ENCODE measurements at regions not wholly inside any gene's neighbourhood (a gene's known extent, or its start where the extent isn't known, plus 50 kb on each side); places are given as distances from the start of the nearest gene placed in this dataset.
"Not testable (repeated sequence)": the region's sequence is repeated elsewhere in the genome, so short reads cannot be mapped to it uniquely, and the experiment has no call there.

DNA sequence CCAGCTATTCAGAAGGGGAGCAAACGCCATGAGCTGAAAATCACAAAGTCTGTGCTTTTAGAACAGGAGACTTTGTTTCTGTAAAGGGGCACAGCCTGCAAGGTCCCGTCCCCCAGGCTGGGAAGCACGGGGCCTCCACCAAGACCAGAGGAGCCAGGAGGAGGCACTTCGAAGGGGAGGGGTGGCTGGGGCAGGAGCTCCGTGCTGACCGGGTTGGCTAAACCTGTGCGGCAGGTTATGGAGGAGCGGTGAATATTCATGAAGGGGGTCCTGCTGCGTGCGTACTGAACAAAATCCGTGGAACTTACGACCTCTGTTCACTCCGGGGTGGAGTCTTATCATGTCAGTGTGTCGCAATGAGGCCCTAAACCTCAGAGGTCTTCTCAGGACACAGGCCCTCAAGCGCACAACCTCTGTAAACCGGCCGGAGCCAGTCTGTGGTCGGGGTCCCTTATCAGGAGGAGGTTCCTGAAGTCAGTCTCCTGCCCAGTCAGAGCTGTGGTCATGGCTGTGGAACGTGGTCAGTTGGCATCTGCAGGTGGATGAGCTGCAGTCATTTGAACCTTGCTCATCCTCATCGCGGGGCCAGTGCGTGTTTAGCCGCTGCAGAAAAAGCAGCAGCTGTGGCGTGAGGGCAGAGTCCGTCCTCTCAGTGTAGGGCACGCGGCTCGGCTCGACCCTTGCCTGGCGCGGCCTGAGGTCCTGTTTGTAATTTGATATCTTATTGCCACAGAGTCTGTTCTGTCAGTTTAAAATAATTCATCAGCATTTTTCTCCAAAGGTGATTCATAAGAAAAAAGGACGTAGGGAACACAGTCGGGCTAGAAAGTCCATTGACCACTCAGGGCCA, 5507.7 kb upstream of the TPTE start:
- in situ Hi-C loops (cut with MboI; ENCODE audit: low pct_unique_long_range_greater_than_20kb, low sequenced_read_pairs); DNase-seq: not testable (repeated sequence)

DNA sequence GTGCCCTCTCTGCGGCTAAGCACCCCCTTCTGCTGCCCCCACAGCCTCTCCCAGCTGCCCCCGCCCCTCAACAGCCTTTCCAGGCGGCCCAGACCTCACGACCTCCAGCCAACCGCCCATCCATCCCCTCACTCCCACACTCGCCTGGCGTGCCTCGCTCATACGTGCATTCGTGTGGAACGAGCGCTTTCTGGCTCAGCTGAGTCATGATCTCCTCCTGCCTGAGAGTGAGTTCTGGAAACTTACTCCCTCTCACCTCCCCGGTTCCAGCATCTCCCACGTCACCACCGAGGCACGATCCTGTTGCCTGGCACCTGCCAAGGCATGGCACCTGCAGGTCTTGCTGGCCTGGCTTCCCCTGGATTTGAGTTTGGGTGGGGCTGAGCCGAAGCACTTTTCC, 5506.2 kb upstream of the TPTE start:
- in situ Hi-C loops (cut with MboI; ENCODE audit: low pct_unique_long_range_greater_than_20kb, low sequenced_read_pairs): not testable (repeated sequence)

DNA sequence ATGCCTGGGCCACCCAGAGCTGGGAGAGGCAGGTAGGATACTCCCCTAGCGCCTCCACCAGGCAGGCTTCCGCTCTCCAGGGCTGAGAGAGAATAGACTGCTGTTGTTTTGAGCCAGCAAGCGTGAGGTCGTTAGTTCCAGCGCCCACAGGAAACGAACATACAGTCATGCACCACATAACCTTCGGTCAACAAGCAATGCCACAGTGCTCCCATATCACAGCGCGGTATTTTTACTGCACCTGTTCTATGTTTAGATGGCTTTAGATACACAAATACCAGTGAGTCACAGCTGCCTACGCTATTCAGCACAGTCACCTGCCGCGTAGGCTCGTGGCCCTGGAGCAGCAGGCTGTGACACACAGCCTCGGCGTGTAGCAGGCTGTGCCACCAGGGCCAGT, 5502.3 kb upstream of the TPTE start:
- DNase-seq; in situ Hi-C loops (cut with MboI; ENCODE audit: low pct_unique_long_range_greater_than_20kb, low sequenced_read_pairs): not testable (repeated sequence)

More for the DNA sequence above, 5506.2 kb upstream of the TPTE start:
- DNase-seq: not testable (repeated sequence)

DNA sequence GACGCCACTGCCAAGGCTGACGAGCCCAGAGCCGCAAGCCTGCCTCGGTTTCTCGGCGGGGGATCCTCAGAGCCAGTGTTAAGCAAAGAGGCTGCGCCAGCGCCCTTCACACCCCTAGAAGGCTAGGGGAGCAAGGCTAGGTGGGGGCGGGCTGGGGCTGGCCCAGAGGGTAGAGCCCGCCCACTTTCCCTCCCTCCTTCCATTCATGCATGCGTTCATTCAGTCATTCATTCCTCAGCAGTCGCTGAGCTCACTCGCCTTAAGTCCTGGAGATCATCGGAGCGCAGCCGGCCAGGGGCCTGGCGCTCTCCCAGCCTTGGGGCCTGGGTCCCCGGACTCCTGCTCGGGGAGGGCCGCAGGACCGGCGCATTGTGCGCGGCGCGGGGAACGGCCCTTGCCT, 5499.6 kb upstream of the TPTE start:
- in situ Hi-C loops (cut with MboI; ENCODE audit: low pct_unique_long_range_greater_than_20kb, low sequenced_read_pairs); DNase-seq: not testable (repeated sequence)

DNA sequence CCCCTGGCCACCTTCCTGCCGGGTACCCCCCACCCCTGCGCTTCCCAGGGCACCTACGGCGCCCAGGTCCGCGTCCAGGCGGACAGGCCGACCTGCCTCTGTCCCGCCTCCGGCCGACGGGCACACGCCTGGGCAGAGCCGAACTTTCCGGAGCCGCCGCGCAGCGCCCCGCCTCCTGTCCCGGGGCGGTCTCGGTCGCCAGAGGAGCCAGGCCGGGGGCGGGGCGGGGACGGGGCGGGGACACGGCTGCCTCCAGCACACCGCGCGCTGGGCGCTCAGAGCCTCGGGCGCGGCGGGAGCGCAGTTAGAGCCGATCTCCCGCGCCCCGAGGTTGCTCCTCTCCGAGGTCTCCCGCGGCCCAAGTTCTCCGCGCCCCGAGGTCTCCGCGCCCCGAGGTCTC, 5499.1 kb upstream of the TPTE start:
- DNase-seq; in situ Hi-C loops (cut with MboI; ENCODE audit: low pct_unique_long_range_greater_than_20kb, low sequenced_read_pairs): not testable (repeated sequence)

DNA sequence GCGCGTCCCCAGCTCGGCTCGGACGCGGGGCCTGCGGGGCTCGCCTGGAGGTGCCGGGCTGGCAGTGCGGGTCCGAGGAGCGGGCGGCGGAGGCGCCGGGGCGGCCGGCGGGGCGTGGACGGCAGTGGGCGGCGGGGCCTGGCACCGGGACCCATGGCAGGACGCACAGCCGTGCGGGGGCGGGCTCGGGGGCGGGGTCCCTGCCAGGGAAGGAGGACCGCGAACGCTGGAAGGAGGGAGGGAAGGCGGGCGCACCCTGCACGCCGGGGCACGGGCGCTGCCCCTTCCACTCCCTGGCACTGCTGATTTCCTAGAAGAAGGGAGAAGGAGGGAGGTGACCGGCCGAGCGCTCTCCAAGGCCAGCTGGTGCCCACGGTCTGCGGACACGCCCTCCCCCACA, 5498.6 kb upstream of the TPTE start:
- DNase-seq; in situ Hi-C loops (cut with MboI; ENCODE audit: low pct_unique_long_range_greater_than_20kb, low sequenced_read_pairs): not testable (repeated sequence)

DNA sequence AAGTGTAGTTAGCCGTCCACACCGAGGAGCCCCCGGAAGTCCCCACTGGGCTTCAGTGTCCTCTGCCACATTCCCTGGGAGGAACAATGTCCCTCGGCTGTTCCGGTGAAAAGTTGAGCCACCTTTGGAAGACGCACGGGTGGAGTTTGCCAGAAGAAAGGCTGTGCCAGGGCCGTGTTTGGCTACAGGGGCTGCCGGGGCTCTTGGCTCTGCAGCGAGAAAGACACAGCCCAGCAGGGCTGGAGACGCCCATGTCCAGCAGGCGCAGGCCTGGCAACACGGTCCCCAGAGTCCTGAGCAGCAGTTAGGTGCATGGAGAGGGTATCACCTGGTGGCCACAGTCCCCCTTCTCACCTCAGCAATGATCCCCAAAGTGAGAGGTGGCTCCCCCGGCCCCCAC, 5486.2 kb upstream of the TPTE start:
- in situ Hi-C loops (cut with MboI; ENCODE audit: low pct_unique_long_range_greater_than_20kb, low sequenced_read_pairs); DNase-seq: not testable (repeated sequence)

DNA sequence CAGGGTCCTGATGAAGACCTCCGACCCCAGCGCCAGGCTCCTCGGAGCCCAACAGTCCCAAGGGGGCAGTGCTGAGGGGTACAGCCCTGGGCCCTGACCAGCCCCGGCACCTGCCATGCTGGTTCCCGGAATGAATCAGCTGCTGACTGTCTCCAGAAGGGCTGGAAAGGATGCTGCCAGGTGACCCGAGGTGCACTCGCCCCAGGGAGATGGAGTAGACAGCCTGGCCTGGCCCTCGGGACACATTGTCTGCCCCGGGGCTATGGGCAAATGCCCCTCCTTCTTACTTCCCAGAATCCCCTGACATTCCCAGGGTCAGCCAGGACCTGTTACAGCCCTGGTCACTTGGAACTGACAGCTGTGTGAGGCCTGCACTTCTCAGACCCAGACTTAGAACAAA, 5485.8 kb upstream of the TPTE start:
- in situ Hi-C loops (cut with MboI; ENCODE audit: low pct_unique_long_range_greater_than_20kb, low sequenced_read_pairs); DNase-seq: not testable (repeated sequence)

DNA sequence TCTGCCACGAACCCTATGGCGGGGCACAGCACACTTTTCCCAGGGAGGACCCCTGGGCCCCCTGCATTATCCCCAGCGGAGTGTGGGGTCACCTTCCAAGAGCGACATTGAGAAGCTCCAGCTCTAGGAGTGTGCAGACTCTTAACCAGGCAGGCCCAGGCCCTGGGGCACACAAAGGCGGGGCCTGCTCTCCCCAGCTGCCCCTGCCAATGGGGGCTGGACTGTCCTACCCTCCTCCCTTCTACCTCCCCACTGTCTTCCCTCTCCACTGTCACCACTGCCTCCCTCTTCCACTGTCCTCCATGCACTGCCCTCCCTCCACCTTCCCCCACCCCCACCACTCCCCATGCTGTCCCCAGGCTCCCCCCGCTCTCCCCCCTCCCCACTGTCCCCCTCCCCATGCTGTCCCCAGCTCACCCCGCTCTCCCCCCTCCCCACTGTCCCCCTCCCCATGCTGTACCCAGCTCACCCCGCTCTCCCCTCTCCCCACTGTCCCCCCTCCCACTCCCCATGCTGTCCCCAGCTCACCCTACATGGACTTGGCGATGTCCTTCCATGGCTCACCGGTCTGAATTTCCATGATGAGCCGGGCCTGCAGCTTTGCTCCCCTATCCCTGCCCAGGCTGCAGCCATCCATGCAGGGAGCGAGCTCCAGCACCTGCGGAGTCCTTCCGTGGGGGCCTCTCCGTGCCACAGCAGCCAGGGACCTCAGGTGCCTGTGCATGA, 5483.6 kb upstream of the TPTE start:
- DNase-seq; in situ Hi-C loops (cut with MboI; ENCODE audit: low pct_unique_long_range_greater_than_20kb, low sequenced_read_pairs): not testable (repeated sequence)

DNA sequence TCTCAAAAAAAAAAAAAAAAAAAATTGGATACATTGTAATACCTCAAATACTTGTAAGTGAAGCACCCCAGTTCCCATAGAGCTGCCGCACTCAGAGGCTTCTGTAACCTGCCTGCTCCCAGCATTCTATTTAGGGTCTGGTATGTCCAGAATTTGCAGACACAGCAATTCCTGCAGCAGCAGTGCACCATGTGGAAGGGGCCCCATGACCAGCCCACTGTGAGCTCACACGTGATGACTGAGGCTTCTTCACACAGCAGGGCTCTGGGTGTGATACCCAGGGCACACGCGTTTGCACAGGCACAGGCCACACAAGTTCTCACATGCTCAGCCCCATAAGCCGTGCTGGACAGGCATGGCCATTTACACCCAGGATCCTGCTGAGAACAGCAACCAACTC, 5481.5 kb upstream of the TPTE start:
- DNase-seq: not testable (repeated sequence)

DNA sequence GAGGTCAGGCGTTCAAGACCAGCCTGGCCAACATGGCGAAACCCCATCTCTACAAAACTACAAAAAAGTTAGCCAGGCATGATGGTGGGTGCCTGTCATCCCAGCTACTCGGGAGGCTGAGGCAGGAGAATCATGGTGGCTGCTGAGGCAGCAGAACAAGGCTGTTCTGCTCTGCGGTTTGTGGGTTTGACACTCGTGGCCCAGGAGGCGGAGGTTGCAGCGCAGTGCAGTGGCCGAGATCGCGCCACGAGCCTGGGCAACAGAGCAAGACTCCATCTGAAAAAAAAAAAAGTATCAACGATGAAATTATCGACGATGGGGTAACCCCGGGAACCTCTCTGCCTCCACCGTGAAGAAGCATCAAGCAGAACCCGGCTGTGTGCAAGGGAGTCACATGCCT, 5478.8 kb upstream of the TPTE start:
- in situ Hi-C loops (cut with MboI; ENCODE audit: low pct_unique_long_range_greater_than_20kb, low sequenced_read_pairs); DNase-seq: not testable (repeated sequence)

More for the DNA sequence above, 5481.5 kb upstream of the TPTE start:
- in situ Hi-C loops (cut with MboI; ENCODE audit: low pct_unique_long_range_greater_than_20kb, low sequenced_read_pairs): not testable (repeated sequence)

DNA sequence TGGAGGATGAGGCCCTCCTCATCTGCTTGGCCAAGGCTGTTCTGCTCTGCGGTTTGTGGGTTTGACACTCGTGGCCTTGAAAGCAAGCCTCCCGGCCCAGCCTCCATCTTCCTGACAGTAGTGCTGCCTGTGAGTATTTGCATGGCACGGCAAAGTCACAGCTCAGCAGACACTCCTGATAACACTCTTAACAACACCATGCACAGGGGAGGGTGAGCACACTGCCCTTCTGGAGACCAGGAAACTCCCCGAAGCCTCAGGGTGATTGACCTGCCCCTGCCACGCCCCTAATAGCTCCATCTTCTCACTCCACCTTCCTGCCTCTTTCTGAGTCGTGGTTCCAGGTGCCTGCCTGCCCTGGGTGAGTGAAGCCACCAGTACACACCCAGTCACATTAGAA, 5476.6 kb upstream of the TPTE start:
- in situ Hi-C loops (cut with MboI; ENCODE audit: low pct_unique_long_range_greater_than_20kb, low sequenced_read_pairs); DNase-seq: not testable (repeated sequence)

DNA sequence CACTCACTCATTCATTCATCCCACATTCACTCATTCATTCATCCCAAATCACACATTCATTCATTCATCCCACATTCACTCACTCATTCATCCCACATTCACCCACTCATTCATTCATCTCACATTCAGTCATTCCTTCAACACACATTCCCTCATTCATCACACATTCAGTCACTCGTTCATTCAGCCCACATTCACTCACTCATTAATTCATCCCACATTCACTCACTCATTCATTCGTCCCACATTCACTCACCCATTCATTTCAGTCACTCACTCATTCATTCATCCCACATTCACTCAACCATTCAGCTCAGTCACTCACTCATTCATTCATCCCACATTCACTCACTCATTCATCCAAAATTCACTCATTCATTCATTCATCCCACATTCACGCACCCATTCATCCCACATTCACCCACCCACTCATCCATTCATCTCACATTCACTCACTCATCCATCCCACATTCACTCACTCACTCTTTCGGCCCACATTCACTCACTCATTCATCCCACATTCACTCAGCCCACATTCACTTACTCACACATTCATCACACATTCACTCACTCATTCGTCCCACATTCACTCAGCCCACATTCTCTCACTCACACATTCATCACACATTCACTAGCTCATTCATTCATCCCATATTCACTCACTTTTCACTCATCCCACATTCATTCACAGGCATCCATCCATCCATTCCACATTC, 5469.9 kb upstream of the TPTE start:
- DNase-seq; in situ Hi-C loops (cut with MboI; ENCODE audit: low pct_unique_long_range_greater_than_20kb, low sequenced_read_pairs): not testable (repeated sequence)

DNA sequence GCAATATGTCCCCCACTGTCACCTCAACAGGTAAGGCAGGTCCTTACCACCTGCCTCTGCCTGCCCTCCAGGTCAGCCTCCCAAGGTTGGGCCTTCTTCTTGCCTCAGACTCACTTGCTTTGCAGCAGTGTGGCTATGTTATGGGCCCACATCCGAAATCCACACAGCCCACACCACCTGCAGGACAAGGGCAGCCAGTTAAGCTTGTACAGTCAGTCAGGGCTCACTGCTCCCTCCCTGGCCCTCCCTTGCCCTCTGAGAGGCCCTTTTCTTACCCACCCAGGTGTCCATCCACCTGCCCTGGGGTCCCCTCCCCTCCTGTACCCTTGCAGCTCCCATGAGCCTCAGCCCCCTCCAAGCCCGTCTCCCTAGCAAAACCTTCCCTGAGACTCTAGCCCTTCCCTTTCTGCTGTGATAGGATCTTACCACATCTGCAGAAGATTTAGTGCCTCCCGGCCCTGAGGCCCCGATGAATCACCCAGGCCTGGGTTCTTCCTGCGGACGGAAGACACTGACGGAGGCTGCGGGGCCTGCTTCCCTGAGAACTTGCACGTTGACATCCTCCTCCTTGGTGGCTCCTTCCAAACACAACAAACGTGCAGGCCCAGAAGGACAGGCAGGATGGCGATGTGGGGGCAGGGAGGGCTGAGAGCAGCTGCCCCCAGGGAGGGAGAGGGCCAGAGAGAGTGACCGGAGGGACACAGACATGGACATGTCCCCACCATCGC, 5466.2 kb upstream of the TPTE start:
- in situ Hi-C loops (cut with MboI; ENCODE audit: low pct_unique_long_range_greater_than_20kb, low sequenced_read_pairs); DNase-seq: not testable (repeated sequence)

DNA sequence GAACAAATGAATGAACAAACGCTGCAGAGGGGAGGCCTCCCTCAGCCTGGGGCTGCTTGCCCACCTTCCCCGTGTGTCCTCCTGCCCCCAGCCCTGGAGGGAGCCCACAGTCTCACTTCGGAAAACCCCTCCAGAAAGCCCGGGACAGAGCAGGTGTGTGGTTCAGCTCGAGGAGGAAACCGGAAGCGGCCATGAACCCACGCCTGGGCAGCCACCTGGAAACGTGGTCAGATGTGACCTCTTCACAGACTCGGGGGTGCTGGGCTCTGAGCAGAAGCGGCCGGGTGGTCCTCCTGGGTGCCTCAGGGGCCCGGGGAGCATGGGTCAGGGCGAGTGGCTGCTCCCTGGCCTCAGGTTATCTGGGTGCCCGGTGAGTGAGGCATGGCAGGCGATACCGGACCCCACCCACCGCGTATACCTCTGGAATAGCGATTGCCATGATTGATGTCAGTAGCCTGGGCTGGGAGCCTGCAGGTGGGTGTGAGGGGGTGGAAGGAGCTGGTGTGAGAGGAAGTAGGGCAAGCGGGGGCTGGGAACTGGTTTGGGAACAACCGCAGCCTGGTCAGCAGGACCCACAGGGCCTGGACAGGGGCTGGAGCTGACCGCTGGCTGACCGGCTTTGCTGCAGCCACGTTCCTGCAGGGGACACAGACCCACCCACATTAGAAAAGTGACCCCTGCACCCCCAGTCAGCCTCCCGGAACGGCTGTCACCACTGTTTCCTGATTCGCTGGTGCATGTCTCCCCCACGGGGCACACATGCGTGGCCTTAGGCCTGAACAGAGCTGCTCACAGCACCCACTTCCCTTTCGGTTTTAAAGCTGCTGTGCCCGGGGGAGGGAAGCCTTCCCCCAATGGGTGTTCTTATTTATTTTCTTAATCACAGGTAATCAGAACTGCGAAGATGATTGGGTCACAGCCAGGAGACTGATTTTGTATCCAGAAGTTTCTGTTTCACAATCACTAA, 5465.1 kb upstream of the TPTE start:
- DNase-seq; in situ Hi-C loops (cut with MboI; ENCODE audit: low pct_unique_long_range_greater_than_20kb, low sequenced_read_pairs): not testable (repeated sequence)

DNA sequence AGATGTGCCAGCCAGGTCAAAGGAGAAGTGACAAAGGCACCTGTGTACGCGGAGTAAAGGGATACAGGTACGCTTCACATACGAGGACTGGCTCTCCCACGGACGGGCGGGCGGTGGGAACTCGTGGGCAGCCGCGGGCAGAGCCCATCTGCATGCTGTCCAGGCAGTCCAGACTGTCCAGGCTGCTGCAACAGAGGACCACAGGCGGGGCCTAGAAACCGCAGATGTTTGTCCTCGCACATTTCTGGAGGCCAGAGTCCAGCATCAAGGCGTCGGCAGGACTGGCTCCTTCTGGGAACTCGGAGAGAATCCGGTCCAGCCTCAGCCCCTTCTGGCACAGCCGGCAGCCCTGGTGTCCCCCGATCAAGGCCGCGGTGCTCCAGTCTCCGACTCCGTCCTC, 5464.3 kb upstream of the TPTE start:
- DNase-seq; in situ Hi-C loops (cut with MboI; ENCODE audit: low pct_unique_long_range_greater_than_20kb, low sequenced_read_pairs): not testable (repeated sequence)

DNA sequence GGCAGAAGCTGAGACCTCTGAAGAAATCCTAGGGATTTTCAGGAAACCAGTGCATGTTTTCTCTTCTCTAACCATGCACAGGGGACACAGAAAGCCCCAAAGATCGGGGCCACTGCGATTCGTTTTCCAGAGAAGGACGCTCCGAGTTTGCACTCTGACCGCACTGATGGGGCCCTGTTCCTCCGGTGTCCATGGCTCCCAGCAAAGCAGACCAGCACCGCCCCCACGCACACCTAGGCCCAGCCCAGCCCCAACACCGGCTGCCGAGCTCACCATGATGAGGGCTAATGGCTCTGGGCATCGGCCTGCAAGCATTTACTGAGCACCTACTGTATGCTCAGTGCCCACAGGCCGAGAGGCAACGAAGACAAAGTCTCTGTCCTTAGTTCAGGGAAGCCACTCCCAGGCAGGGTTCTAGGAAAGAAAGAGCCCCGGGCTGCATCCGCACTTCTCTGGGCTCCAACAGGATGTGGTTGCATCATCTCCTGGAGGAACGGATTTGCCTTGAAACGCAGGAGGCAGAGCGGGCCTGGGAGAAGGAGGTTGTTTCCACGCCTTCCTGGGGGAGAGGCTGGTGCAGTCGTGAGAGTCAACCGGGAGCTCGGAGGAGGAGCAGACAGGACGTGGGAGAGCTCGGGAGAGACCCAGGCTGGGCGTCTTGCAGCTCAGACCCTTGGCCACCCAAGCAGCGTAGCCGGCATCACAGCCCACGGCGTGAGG, 5460.9 kb upstream of the TPTE start:
- in situ Hi-C loops (cut with MboI; ENCODE audit: low pct_unique_long_range_greater_than_20kb, low sequenced_read_pairs): not testable (repeated sequence)

More for the DNA sequence above, 5460.9 kb upstream of the TPTE start:
- not testable (repeated sequence) for DNase-seq
